Keratinocyte (primary cell): ENCODE measurements at regions not wholly inside any gene's neighbourhood (a gene's known extent, or its start where the extent isn't known, plus 50 kb on each side); places are given as distances from the start of the nearest gene placed in this dataset.

ENCODE experiments used
- DNase-seq: peaks from one replicate; pipeline ENCODE4 v3.0.0-alpha.2; 2011; ENCODE audit warnings: low read depth, missing footprints, low spot score
- FAIRE-seq: peaks from 2 replicates; lab custom pipeline; 2011; peaks lifted over from hg19 to GRCh38; lab: Jason Lieb, UNC
- H2AFZ ChIP-seq: 2 replicates; pipeline ENCODE4 v1.6.0; 2012; ENCODE audit warnings: low read length, control low read depth, inconsistent platforms; ENCODE audit not compliant: control insufficient read depth
- H3K27ac ChIP-seq: 2 replicates; pipeline ENCODE4 v1.5.1; 2011; ENCODE audit warnings: low read length; ENCODE audit not compliant: control insufficient read depth, insufficient read depth
- H3K27me3 ChIP-seq: 3 replicates; pipeline ENCODE4 v1.6.0; 2011; ENCODE audit warnings: low read length; ENCODE audit not compliant: control insufficient read depth, insufficient read depth; ENCODE audit errors: extremely low read depth
- H3K36me3 ChIP-seq, 2 experiments: 2 replicates in 1 of 2; 3 replicates in 1 of 2; pipeline ENCODE4 v1.5.1; 2011; ENCODE audit warnings: low read length in 2 of 2, mild to moderate bottlenecking in 1 of 2; ENCODE audit not compliant: control insufficient read depth in 2 of 2, insufficient read depth in 2 of 2; ENCODE audit errors: extremely low read depth in 1 of 2
- H3K4me1 ChIP-seq: 3 replicates; pipeline ENCODE4 v1.5.1; 2011; ENCODE audit warnings: low read length; ENCODE audit not compliant: control insufficient read depth, insufficient read depth; ENCODE audit errors: extremely low read depth
- H3K4me2 ChIP-seq: 3 replicates; pipeline ENCODE4 v1.6.0; 2011; ENCODE audit warnings: low read depth, low read length; ENCODE audit not compliant: control insufficient read depth, insufficient read depth; ENCODE audit errors: extremely low read depth
- H3K4me3 ChIP-seq, 3 experiments: fragments of 200-600 bp in 1 of 3; sonication (generic) in 1 of 3; 2 replicates in 2 of 3; 3 replicates in 1 of 3; pipeline ENCODE4 v1.5.1; 2011 to 2016; ENCODE audit warnings: low read length in 3 of 3, mild to moderate bottlenecking in 3 of 3, control low read depth in 2 of 3, inconsistent platforms in 1 of 3, low read depth in 1 of 3, mixed read lengths in 1 of 3, mixed run types in 1 of 3, moderate library complexity in 1 of 3; ENCODE audit not compliant: control insufficient read depth in 2 of 3, insufficient read depth in 2 of 3; ENCODE audit errors: extremely low read depth in 1 of 3
- H3K79me2 ChIP-seq: 2 replicates; pipeline ENCODE4 v1.6.0; 2012; ENCODE audit warnings: low read length; ENCODE audit not compliant: control insufficient read depth, insufficient read depth
- H3K9ac ChIP-seq: 3 replicates; pipeline ENCODE4 v1.6.0; 2011; ENCODE audit warnings: low read length; ENCODE audit not compliant: control insufficient read depth, insufficient read depth; ENCODE audit errors: extremely low read depth
- H3K9me1 ChIP-seq: 3 replicates; pipeline ENCODE4 v1.6.0; 2011; ENCODE audit warnings: low read length; ENCODE audit not compliant: control insufficient read depth, insufficient read depth; ENCODE audit errors: extremely low read depth
- H3K9me3 ChIP-seq: 2 replicates; pipeline ENCODE4 v1.5.1; 2012; ENCODE audit warnings: low read depth, low read length; ENCODE audit not compliant: control insufficient read depth
- H4K20me1 ChIP-seq: 3 replicates; pipeline ENCODE4 v1.6.0; 2011; ENCODE audit warnings: low read length; ENCODE audit not compliant: control insufficient read depth, insufficient read depth; ENCODE audit errors: extremely low read depth
- EZH2 ChIP-seq: IDR thresholded peaks from one replicate; pipeline ENCODE4 v1.6.1; 2012; ENCODE audit warnings: inconsistent platforms, mild to moderate bottlenecking, low read length, moderate library complexity
- dilution Hi-C: fragments of 300-500 bp; cut with MboI; formaldehyde crosslinking; loops from one replicate; pipeline ENCODE4 v1.7.0; 2020; ENCODE audit warnings: low sequenced_read_pairs; ENCODE audit not compliant: extremely low pct_ligation_motif_present
- TF ChIP-seq, protein P1 (sequence below), 3 experiments: IDR thresholded peaks in 1 of 3; conservative IDR thresholded peaks in 1 of 3; optimal IDR thresholded peaks in 1 of 3; 2 replicates in 2 of 3; 3 replicates in 1 of 3; pipeline versions ENCODE3 to v1.5.1; 2011; ENCODE audit warnings: low read length in 3 of 3, mild to moderate bottlenecking in 3 of 3, moderate library complexity in 2 of 3, control low read depth in 1 of 3, inconsistent platforms in 1 of 3; ENCODE audit not compliant: insufficient read depth in 2 of 3; ENCODE audit errors: extremely low read depth in 1 of 3

DNA sequence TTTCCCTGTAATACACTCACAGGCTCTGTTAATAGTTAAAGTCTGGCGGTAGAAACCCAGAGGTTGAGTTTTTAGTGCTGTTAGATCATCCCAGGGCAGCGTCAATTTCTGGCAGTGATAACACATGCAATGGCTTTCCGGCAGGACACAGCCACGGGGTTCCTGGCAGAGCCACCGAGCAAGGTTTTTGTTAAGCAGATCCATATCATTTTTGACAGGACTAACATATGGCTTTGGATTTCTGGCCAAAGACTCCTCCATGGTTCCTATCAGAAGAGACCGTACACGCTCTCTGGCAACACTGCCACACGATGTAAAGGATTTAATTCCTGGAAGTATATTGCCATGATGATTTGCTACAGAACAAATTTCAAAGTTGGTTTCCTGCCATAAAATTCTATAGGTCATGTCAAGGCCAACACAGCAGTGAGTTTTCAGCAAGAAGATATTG is 854.3 kb downstream of the LRRTM4 start:
- dilution Hi-C loops: no loop called here
- no peak for FAIRE-seq
- no peak overlapping the region for H2AFZ ChIP-seq

DNA sequence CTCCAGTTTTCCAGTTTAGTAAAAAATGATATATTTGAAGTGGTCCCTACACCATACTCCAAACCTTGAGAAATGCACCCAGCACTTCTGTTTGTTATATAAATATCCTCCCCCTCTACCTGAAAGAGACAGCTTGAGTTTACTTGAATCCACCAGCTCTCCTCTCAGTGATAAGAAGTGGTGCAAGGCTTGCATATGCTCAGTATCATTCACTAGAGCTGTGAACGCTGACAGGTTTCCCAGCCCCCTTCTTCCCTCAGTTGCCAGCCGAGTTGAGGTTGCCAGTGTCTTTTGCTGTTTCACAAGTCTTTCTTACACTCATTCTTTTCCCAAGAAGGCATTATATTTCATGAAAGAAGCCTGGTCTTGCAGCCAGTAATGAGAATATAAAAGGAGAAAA is 880.0 kb downstream of the LRRTM4 start:
- Histone ChIP-seq H3K4me2 (no peak overlapping the region), H3K9ac (no peak overlapping the region), H3K4me3 (no peak overlapping the region), H3K79me2 (no peaks in the 10 kb centered on the region), H4K20me1 (no peaks in the 10 kb centered on the region), H3K4me1 (no peaks in the 10 kb centered on the region), H2AFZ (no peak overlapping the region), H3K9me3 (no peaks in the 10 kb centered on the region), H3K9me1 (no peaks in the 10 kb centered on the region), H3K27ac (no peak overlapping the region), H3K27me3 (no peaks in the 10 kb centered on the region), H3K36me3 (no peaks in the 10 kb centered on the region)
- DNase-seq (no peak), FAIRE-seq (no peak)
- dilution Hi-C loops: no loop called here
- TF ChIP-seq, protein P1, sequence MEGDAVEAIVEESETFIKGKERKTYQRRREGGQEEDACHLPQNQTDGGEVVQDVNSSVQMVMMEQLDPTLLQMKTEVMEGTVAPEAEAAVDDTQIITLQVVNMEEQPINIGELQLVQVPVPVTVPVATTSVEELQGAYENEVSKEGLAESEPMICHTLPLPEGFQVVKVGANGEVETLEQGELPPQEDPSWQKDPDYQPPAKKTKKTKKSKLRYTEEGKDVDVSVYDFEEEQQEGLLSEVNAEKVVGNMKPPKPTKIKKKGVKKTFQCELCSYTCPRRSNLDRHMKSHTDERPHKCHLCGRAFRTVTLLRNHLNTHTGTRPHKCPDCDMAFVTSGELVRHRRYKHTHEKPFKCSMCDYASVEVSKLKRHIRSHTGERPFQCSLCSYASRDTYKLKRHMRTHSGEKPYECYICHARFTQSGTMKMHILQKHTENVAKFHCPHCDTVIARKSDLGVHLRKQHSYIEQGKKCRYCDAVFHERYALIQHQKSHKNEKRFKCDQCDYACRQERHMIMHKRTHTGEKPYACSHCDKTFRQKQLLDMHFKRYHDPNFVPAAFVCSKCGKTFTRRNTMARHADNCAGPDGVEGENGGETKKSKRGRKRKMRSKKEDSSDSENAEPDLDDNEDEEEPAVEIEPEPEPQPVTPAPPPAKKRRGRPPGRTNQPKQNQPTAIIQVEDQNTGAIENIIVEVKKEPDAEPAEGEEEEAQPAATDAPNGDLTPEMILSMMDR (optimal IDR thresholded peaks at IDR 0.05 in 1 of 3, IDR thresholded peaks at IDR 0.05 in 1 of 3, conservative IDR thresholded peaks at IDR 0.05 in 1 of 3; ENCODE audit: extremely low read depth in 1 of 3, insufficient read depth in 2 of 3, low read length in 3 of 3): no peak
- TF ChIP-seq EZH2: no peak

More for the DNA sequence above, 854.3 kb downstream of the LRRTM4 start:
- H3K9ac ChIP-seq: no peak overlapping the region
- DNase-seq: no peak
- H3K27me3 ChIP-seq: no peaks in the 10 kb centered on the region
- no peaks in the 10 kb centered on the region for H3K79me2 ChIP-seq
- no peaks in the 10 kb centered on the region for H3K4me1 ChIP-seq
- no peaks in the 10 kb centered on the region for H3K36me3 ChIP-seq
- no peak overlapping the region for H3K27ac ChIP-seq
- H3K9me1 ChIP-seq: no peaks in the 10 kb centered on the region
- H4K20me1 ChIP-seq: no peaks in the 10 kb centered on the region
- no peaks in the 10 kb centered on the region for H3K9me3 ChIP-seq
- H3K4me2 ChIP-seq: no peak overlapping the region
- no peak overlapping the region for H3K4me3 ChIP-seq
- TF ChIP-seq EZH2: no peak
- TF ChIP-seq, protein P1 (optimal IDR thresholded peaks at IDR 0.05 in 1 of 3, IDR thresholded peaks at IDR 0.05 in 1 of 3, conservative IDR thresholded peaks at IDR 0.05 in 1 of 3; ENCODE audit: extremely low read depth in 1 of 3, insufficient read depth in 2 of 3, low read length in 3 of 3): no peak
